Endothelial cell of umbilical vein (primary cell): ENCODE measurements at regions not wholly inside any gene's neighbourhood (a gene's known extent, or its start where the extent isn't known, plus 50 kb on each side); places are given as distances from the start of the nearest gene placed in this dataset.

ENCODE experiments used
- BruUV-seq: library from RNA; stranded (reverse); fragments of 400-500 nt; replicated peaks from 2 replicates; lab custom pipeline; 2021; lab: Mats Ljungman, UMichigan
- CTCF ChIA-PET: fragments of 300-600, 350-600 bp; sonication (Branson Sonifier 250); formaldehyde crosslinking; loops from one replicate; lab custom pipeline; 2021; ENCODE audit warnings: antibody characterized with exemption, inconsistent platforms; lab: Charles Lee
- POLR2A ChIA-PET: fragments of 300-600, 350-600 bp; sonication (Branson Sonifier 250); formaldehyde crosslinking; loops from one replicate; lab custom pipeline; 2021; ENCODE audit warnings: antibody characterized with exemption, inconsistent platforms; lab: Charles Lee
- DNase-seq: peaks from one replicate; pipeline ENCODE4 v3.0.0-alpha.2; 2011; ENCODE audit warnings: low read depth, low spot score
- FAIRE-seq: peaks from 2 replicates; lab custom pipeline; 2011; peaks lifted over from hg19 to GRCh38; lab: Jason Lieb, UNC
- H2AFZ ChIP-seq: 2 replicates; pipeline ENCODE4 v1.6.0; 2012; ENCODE audit warnings: low read depth, low read length, control low read depth, inconsistent platforms
- H3K27ac ChIP-seq: 2 replicates; pipeline ENCODE4 v1.5.1; 2011; ENCODE audit warnings: low read depth, mild to moderate bottlenecking, control low read depth, low read length, moderate library complexity; ENCODE audit not compliant: insufficient read depth
- H3K27me3 ChIP-seq, 2 experiments: 2 replicates each; pipeline versions ENCODE4 v1.6.0 to v1.6.1; 2011; ENCODE audit warnings: low read length in 2 of 2, mixed read lengths in 1 of 2; ENCODE audit not compliant: control insufficient read depth in 2 of 2, insufficient read depth in 2 of 2
- H3K36me3 ChIP-seq, 2 experiments: 2 replicates in 1 of 2; 3 replicates in 1 of 2; pipeline ENCODE4 v1.5.1; 2011; ENCODE audit warnings: low read length in 2 of 2, mild to moderate bottlenecking in 1 of 2, moderate library complexity in 1 of 2; ENCODE audit not compliant: control insufficient read depth in 2 of 2, insufficient read depth in 2 of 2; ENCODE audit errors: extremely low read depth in 1 of 2
- H3K4me1 ChIP-seq: 3 replicates; pipeline ENCODE4 v1.5.1; 2011; ENCODE audit warnings: mild to moderate bottlenecking, low read length; ENCODE audit not compliant: control insufficient read depth, insufficient read depth; ENCODE audit errors: extremely low read depth
- H3K4me2 ChIP-seq: 2 replicates; pipeline ENCODE4 v1.6.1; 2011; ENCODE audit warnings: low read length, control low read depth, mixed read lengths; ENCODE audit not compliant: insufficient read depth
- H3K4me3 ChIP-seq, 3 experiments: fragments of 200-600 bp in 1 of 3; sonication (generic), shearing (Covaris generic) in 1 of 3; replicated peaks in 1 of 3; 2 replicates each; pipeline ENCODE4 v1.5.1; 2011 to 2016; ENCODE audit warnings: control low read depth in 3 of 3, low read length in 3 of 3, mild to moderate bottlenecking in 2 of 3, inconsistent platforms in 1 of 3, low read depth in 1 of 3, moderate library complexity in 1 of 3; ENCODE audit not compliant: insufficient read depth in 1 of 3
- H3K79me2 ChIP-seq: 2 replicates; pipeline ENCODE4 v1.6.0; 2012; ENCODE audit warnings: low read length, inconsistent platforms; ENCODE audit not compliant: control insufficient read depth, insufficient read depth
- H3K9ac ChIP-seq: replicated peaks from 2 replicates; pipeline ENCODE3; 2011; ENCODE audit warnings: low read length, control low read depth; ENCODE audit not compliant: insufficient read depth; ENCODE audit errors: extremely low read depth
- H3K9me1 ChIP-seq: replicated peaks from 3 replicates; pipeline ENCODE4 v1.6.0; 2011; ENCODE audit warnings: mild to moderate bottlenecking, low read length; ENCODE audit not compliant: control insufficient read depth, insufficient read depth; ENCODE audit errors: extremely low read depth
- H3K9me3 ChIP-seq: replicated peaks from 2 replicates; pipeline ENCODE4 v1.5.1; 2012; ENCODE audit warnings: low read length, inconsistent platforms; ENCODE audit not compliant: control insufficient read depth, insufficient read depth
- H4K20me1 ChIP-seq: replicated peaks from 2 replicates; pipeline ENCODE3; 2011; ENCODE audit warnings: mild to moderate bottlenecking, low read length; ENCODE audit not compliant: control insufficient read depth, insufficient read depth; ENCODE audit errors: extremely low read depth
- CTCF ChIP-seq, 2 donors: IDR thresholded peaks; 1 replicate in 1 of 2; 2 replicates in 1 of 2; pipeline ENCODE4 v1.5.1; 2011; ENCODE audit warnings: low read length in 2 of 2, mild to moderate bottlenecking in 2 of 2, moderate library complexity in 2 of 2, control low read depth in 1 of 2, inconsistent platforms in 1 of 2, low read depth in 1 of 2; ENCODE audit not compliant: insufficient read depth in 1 of 2; ENCODE audit errors: extremely low read depth in 1 of 2
- EZH2 ChIP-seq: IDR thresholded peaks from 2 replicates; pipeline ENCODE4 v1.6.1; 2012; ENCODE audit warnings: borderline replicate concordance, low read depth, mild to moderate bottlenecking, moderate library complexity, low read length, inconsistent platforms; ENCODE audit not compliant: severe bottlenecking
- FOS ChIP-seq: IDR thresholded peaks from 2 replicates; pipeline ENCODE4 v1.6.1; 2011; ENCODE audit warnings: mild to moderate bottlenecking, low read length, moderate library complexity, borderline replicate concordance; ENCODE audit not compliant: insufficient read depth
- GATA2 ChIP-seq: IDR thresholded peaks from 2 replicates; pipeline ENCODE4 v1.7.0; 2011; ENCODE audit warnings: low read depth, mild to moderate bottlenecking, moderate library complexity, mixed read lengths, low read length; ENCODE audit not compliant: insufficient read length, insufficient read depth
- JUN ChIP-seq: IDR thresholded peaks from 2 replicates; pipeline ENCODE4 v1.6.1; 2011; ENCODE audit warnings: borderline replicate concordance, low read depth; ENCODE audit not compliant: insufficient read length, insufficient read depth
- MAX ChIP-seq: IDR thresholded peaks from 2 replicates; pipeline ENCODE4 v1.6.1; 2011; ENCODE audit not compliant: insufficient read depth, insufficient read length
- MYC ChIP-seq: IDR thresholded peaks from one replicate; pipeline ENCODE4 v1.6.1; 2011; ENCODE audit warnings: mild to moderate bottlenecking, low read depth, low read length
- POLR2A ChIP-seq: IDR thresholded peaks from 2 replicates; pipeline ENCODE4 v1.6.1; 2012; ENCODE audit warnings: low read depth, mild to moderate bottlenecking, control low read depth, low read length
- POLR2AphosphoS5 ChIP-seq: IDR thresholded peaks from 2 replicates; pipeline ENCODE4 v1.6.1; 2012; ENCODE audit warnings: low read depth, mild to moderate bottlenecking, control low read depth, low read length, moderate library complexity; ENCODE audit not compliant: insufficient read depth
- dilution Hi-C: fragments of 300-500 bp; cut with MboI; formaldehyde crosslinking; loops from one replicate; pipeline ENCODE4 v1.15.0; 2019; ENCODE audit warnings: low sequenced_read_pairs; ENCODE audit not compliant: extremely low pct_ligation_motif_present
- intact Hi-C: fragments of 100-400 bp; cut with micrococcal nuclease; formaldehyde crosslinking; loops from one replicate; pipeline ENCODE4 v1.10.0; 2022

DNA sequence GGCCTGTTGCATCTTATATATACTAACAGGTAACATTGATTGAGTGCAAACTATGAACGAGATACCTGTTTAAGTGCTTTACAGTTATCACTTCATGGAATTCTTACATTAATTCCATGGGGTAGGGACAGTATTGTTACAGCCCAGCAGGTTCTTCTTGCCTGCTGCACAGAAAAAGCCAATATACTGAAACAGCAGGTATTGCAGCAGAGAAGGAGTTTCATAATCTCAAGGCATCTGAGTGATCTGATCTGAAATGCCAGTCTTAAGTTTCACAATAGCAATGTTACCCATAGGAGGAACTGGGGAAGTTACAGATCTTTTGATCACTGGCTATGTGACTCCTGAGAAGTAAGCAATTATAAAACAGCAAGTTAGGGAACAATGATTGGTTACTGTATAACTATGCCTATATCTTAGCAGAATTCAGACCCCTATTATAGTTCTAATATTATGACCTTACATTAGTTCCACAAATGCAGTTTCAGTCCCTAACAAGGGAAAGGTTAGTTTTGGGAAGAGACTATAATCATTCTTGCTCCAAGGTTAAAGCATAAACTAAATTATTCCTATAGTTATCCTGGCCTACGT, 126.5 kb upstream of the BNC2 start:
- no peak overlapping the region for H3K9ac ChIP-seq
- H4K20me1 ChIP-seq = no peaks in the 10 kb centered on the region
- H3K27me3 ChIP-seq = no peaks in the 10 kb centered on the region
- H3K36me3 ChIP-seq = no peaks in the 10 kb centered on the region
- POLR2A ChIA-PET = no interaction called here
- H3K4me1 ChIP-seq = no peaks in the 10 kb centered on the region
- TF ChIP-seq POLR2A (no peak), GATA2 (no peak), JUN (no peak), MAX (no peak), POLR2AphosphoS5 (no peak), MYC (no peak), FOS (no peak), CTCF (IDR thresholded peaks at IDR 0.05; ENCODE audit: extremely low read depth in 1 of 2, insufficient read depth in 1 of 2, low read depth in 1 of 2, low read length in 2 of 2) (no peak), EZH2 (no peak)
- CTCF ChIA-PET = no interaction called here
- no peak for DNase-seq
- no peak overlapping the region for H2AFZ ChIP-seq
- H3K27ac ChIP-seq = no peak overlapping the region
- no peak for FAIRE-seq
- H3K4me2 ChIP-seq = no peak overlapping the region
- dilution Hi-C loops = no loop called here
- H3K9me1 ChIP-seq = no peaks in the 10 kb centered on the region
- H3K4me3 ChIP-seq = no peak overlapping the region
- BruUV-seq = no TSS peak
- H3K79me2 ChIP-seq = no peaks in the 10 kb centered on the region
- intact Hi-C loops = no loop called here
- H3K9me3 ChIP-seq = peaks cover 5% of the 10 kb centered on the region
